Ovary (tissue), 7 donors: ENCODE measurements at regions not wholly inside any gene's neighbourhood (a gene's known extent, or its start where the extent isn't known, plus 50 kb on each side); places are given as distances from the start of the nearest gene placed in this dataset.

Experiments
- DNase-seq, 5 donors: peaks; one replicate each; pipeline ENCODE4 v3.0.0-alpha.2; 2019 to 2020
- H3K27ac ChIP-seq, 2 donors: fragments of 200-600 bp; one replicate each; pipeline versions ENCODE4 v1.5.1 to v1.8.0; 2019 to 2022
- H3K27me3 ChIP-seq: fragments of 200-600 bp; one replicate; pipeline ENCODE4 v1.8.0; 2022
- H3K36me3 ChIP-seq: fragments of 200-600 bp; sonication (generic); one replicate; pipeline ENCODE4 v1.5.1; 2019
- H3K4me1 ChIP-seq: one replicate; pipeline ENCODE4 v1.8.1; 2013; ENCODE audit warnings: mild to moderate bottlenecking, moderate library complexity; ENCODE audit not compliant: insufficient read depth
- H3K4me3 ChIP-seq: fragments of 200-600 bp; sonication (generic); one replicate; pipeline ENCODE4 v1.5.1; 2017
- H3K9me3 ChIP-seq, 2 donors: fragments of 200-600 bp in 1 of 2; sonication (generic) in 1 of 2; one replicate each; pipeline versions ENCODE4 v1.5.1 to v1.8.1; 2013 to 2019; ENCODE audit warnings: mild to moderate bottlenecking in 1 of 2, moderate library complexity in 1 of 2
- CTCF ChIP-seq, 3 donors: fragments of 450-650 bp in 2 of 3; fragments of 200-600 bp in 1 of 3; IDR thresholded peaks; one replicate each; pipeline versions ENCODE4 v1.5.1 to v1.8.0; 2016 to 2022; ENCODE audit warnings: antibody characterized with exemption in 3 of 3, mild to moderate bottlenecking in 1 of 3
- EP300 ChIP-seq: sonication (generic); formaldehyde crosslinking; IDR thresholded peaks from one replicate; pipeline ENCODE4 v1.6.1; 2017; ENCODE audit warnings: antibody characterized with exemption
- POLR2A ChIP-seq: fragments of 450-650 bp; IDR thresholded peaks from one replicate; pipeline ENCODE4 v1.6.1; 2017; ENCODE audit warnings: antibody characterized with exemption, mild to moderate bottlenecking, moderate library complexity
- WGBS, 3 donors: extraction: QIAGEN DNeasy Blood & Tissue Kit in 1 of 3; methylation state at CpG; one replicate each; pipeline versions ENCODE4 v1.1.5 to v1.1.7; 2013 to 2017; 5-methylcytosine and 5-hydroxymethylcytosine counted together
- intact Hi-C, 4 donors: fragments of 100-400 bp; cut with DNase I; formaldehyde crosslinking; loops; one replicate each; pipeline versions ENCODE4 v1.11.0 to v1.15.1; 2022 to 2023
- donor health status: DM: no; HTN: no; CAD: no; lungs with moderate emphysema.
- donor health status: DM: no; HTN: no; CAD: no.
- donor health status: Bipolar disorder and iron deficiency.
- donor health status: DM: no; HTN: no; CAD: no.
- donor health status: DM: yes; HTN: yes; CAD: no.

- intact Hi-C loops = no loop called here
- no peak for DNase-seq
- no peak overlapping the region for H3K27ac ChIP-seq
- H3K36me3 ChIP-seq = no peaks in the 10 kb centered on the region
- H3K4me1 ChIP-seq = no peaks in the 10 kb centered on the region
- H3K9me3 ChIP-seq = no peaks in the 10 kb centered on the region
- no peak overlapping the region for H3K4me3 ChIP-seq
- no peaks in the 10 kb centered on the region for H3K27me3 ChIP-seq
- 0 to 5% (median 0%) methylated on average over 1 of the region's 1 CpG for WGBS, 3 donors
- TF ChIP-seq EP300 (no peak), POLR2A (no peak), CTCF (IDR thresholded peaks at IDR 0.05) (no peak)
These were observed 1900.8 kb upstream of the PCDH10 start for GRCh38 chr4:131248314-131248713.

GRCh38 chr4:131251321-131251720 lies 1897.8 kb upstream of the PCDH10 start:
- no peak for DNase-seq
- intact Hi-C loops = no loop called here
- Histone ChIP-seq H3K27ac (no peak overlapping the region), H3K9me3 (no peaks in the 10 kb centered on the region), H3K4me1 (no peaks in the 10 kb centered on the region), H3K36me3 (no peaks in the 10 kb centered on the region), H3K27me3 (no peaks in the 10 kb centered on the region), H3K4me3 (no peak overlapping the region)
- 76 to 81% (median 77%) methylated on average over 3 of the region's 3 CpGs for WGBS, 3 donors
- TF ChIP-seq POLR2A = no peak
- no peak for TF ChIP-seq CTCF (IDR thresholded peaks at IDR 0.05)
- no peak for TF ChIP-seq EP300

- no peak for DNase-seq
- Histone ChIP-seq H3K9me3 (no peaks in the 10 kb centered on the region), H3K27me3 (no peaks in the 10 kb centered on the region), H3K4me1 (no peaks in the 10 kb centered on the region), H3K27ac (no peak overlapping the region), H3K36me3 (no peaks in the 10 kb centered on the region), H3K4me3 (no peak overlapping the region)
- 65 to 78% (median 69%) methylated on average over 2 of the region's 2 CpGs for WGBS, 3 donors
- intact Hi-C loops = no loop called here
- no peak for TF ChIP-seq POLR2A
These were observed 1891.9 kb upstream of the PCDH10 start for GRCh38 chr4:131257241-131257640.

GRCh38 chr4:131258361-131258760 lies 1890.7 kb upstream of the PCDH10 start:
- WGBS, 3 donors = 82 to 86% (median 85%) methylated on average over 2 of the region's 2 CpGs
- Histone ChIP-seq H3K4me3 (no peak overlapping the region), H3K4me1 (no peaks in the 10 kb centered on the region), H3K27ac (no peak overlapping the region), H3K36me3 (no peaks in the 10 kb centered on the region), H3K27me3 (no peaks in the 10 kb centered on the region), H3K9me3 (no peaks in the 10 kb centered on the region)
- DNase-seq = no peak
- intact Hi-C loops = no loop called here
- no peak for TF ChIP-seq POLR2A
- TF ChIP-seq CTCF (IDR thresholded peaks at IDR 0.05) = no peak
- no peak for TF ChIP-seq EP300

GRCh38 chr4:131288441-131288840 lies 1860.7 kb upstream of the PCDH10 start:
- no peak overlapping the region for H3K27ac ChIP-seq
- DNase-seq = no peak
- no peaks in the 10 kb centered on the region for H3K27me3 ChIP-seq
- TF ChIP-seq EP300 (no peak), CTCF (IDR thresholded peaks at IDR 0.05) (no peak), POLR2A (no peak)
- no peaks in the 10 kb centered on the region for H3K4me1 ChIP-seq
- no peak overlapping the region for H3K4me3 ChIP-seq
- no peaks in the 10 kb centered on the region for H3K36me3 ChIP-seq
- H3K9me3 ChIP-seq = no peaks in the 10 kb centered on the region
- intact Hi-C loops = no loop called here
